GM21447 (cell line): ENCODE measurements at regions not wholly inside any gene's neighbourhood (a gene's known extent, or its start where the extent isn't known, plus 50 kb on each side); places are given as distances from the start of the nearest gene placed in this dataset.
"Not testable (repeated sequence)": the region's sequence is repeated elsewhere in the genome, so short reads cannot be mapped to it uniquely, and the experiment has no call there.

Source experiments
- ATAC-seq: cut with Tn5 transposase; IDR thresholded peaks from one replicate; pipeline ENCODE4 v1.9.1; 2021; ENCODE audit not compliant: unreplicated experiment

DNA sequence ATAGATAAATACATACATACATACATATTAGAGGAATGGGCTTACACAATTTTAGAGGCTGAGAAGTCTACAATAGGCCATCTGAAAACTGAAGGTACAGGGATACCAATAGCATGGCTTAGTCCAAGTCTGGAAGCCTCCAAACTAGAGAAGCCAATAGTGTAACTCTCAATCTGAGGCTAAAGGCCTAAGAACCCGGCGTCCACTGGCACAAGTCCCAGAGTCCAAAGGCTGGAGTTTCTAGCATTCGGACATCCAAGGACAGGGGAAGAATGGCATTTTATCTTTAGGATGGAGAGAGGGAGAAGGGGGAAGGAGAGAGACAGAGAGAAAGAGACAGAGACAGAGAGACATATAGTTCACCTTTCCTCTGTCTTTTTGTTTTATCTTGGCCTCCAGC is 63.7 kb upstream of the SYT4 start:
- no peak for ATAC-seq

DNA sequence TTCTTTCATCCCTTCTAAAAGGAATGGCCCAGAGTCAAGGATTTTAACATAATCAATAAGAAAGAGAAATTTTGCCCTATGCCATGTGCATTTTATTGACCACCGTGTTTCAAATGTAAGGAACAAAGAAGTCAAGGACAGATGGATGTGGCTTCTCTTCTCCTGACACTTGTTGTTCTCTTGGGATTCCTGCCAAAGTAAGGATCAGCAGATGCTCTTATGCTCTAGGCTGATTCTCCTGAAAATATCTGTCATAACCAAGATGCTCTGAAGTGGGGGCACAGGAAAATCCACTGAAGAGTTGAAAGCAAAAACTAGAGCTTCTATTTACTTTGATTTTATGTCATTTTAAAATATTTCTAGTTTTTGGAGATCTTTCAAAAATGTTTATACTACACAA is 72.9 kb upstream of the SYT4 start:
- no peak for ATAC-seq

DNA sequence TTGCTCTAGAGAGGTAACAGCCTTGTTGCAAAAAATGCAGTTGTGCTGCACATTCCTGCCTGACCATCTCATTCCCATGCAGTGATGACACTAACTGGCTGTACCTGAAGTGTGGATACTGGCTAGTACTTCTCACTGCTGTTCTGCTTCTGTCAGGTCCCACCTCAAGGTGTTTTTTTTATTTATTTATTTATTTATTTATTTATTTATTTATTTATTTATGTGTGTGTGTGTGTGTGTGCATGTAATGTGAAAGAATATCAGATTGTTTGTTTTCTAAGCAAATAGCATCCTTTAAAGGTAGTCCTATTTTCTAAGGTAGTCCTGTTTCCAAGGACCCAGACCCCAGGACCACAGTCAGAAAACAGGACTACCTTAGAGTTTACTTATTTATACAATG is 87.2 kb upstream of the SYT4 start:
- ATAC-seq, result no peak

DNA sequence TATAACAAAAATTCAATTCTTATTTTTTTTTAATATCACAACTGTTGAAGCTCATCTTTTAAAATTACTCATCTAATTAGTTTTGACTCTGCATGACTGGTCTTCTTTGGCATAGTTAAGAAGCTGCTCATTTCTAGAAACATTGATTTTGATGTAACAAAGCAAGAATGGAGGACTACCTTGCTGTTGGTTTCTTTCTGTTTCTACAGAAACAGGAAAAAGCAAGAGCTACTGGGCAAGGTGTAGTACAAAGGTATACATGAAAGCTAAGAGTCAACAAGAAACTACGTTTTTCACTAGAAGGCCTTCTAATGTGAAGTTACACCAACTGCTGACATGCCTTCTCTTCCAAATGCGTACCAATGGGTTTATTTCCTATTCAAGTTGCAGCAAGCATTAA is 90.6 kb upstream of the SYT4 start:
- ATAC-seq, result no peak

DNA sequence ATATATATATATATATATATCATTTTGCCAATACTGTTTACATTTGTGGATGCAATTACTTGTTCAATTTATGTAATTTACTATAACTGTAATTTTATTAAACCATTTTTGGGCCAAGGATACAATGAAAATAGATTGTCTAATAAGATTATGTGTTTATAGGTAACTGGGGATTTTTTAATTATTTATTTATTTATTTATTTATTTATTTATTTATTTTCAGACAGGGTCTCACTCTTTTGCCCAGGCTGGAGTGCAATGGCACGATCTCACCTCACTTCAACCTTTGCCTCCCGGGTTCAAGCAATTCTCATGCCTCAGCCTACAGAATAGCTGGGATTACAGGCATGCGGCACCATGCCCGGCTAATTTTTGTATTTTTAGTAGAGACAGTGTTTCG is 92.0 kb upstream of the SYT4 start:
- not testable (repeated sequence) for ATAC-seq

DNA sequence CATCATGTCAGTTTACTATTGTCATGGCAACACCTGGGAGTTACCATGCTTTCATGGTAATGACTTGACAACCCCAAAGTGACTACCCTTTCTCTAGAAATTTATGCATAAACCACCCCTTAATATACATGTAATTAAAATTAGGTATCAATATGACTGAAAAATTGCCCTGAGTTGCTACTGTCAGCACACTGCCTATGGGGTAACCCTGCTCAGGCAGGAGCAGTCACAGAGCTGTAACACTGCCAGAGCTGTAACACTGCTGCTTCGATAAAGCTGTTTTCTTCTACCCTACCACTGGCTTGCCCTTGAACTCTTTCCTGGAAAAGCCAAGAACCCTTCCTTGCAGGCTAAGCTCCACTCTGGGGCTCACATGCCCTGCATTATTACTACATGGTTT is 95.5 kb upstream of the SYT4 start:
- no peak for ATAC-seq

DNA sequence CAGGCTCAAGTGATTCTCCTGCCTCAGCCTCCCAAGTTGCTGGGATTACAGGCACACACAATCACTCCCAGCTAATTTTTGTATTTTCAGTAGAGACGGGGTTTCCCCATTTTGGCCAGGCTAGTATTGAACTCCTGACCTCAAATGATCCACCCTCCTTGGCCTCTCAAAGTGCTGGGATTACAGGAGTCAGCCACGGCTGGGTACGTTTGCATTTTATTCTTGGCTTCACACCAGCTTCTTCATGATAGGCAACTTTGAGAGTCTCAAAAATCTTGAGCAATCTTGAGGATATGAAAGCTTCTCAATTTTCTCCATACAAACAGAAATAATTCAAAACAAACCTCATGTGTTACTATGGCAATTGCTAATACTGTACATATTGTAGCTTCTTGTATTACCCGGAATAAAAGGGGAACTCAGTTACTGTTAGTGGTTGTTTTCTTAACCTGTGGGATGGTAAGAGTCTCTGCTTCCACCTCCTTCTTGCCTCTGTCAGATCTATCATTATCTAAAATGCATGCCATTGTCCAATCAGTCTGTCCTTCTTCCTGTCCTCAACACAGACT is 102.9 kb upstream of the SYT4 start:
- ATAC-seq, result no peak

DNA sequence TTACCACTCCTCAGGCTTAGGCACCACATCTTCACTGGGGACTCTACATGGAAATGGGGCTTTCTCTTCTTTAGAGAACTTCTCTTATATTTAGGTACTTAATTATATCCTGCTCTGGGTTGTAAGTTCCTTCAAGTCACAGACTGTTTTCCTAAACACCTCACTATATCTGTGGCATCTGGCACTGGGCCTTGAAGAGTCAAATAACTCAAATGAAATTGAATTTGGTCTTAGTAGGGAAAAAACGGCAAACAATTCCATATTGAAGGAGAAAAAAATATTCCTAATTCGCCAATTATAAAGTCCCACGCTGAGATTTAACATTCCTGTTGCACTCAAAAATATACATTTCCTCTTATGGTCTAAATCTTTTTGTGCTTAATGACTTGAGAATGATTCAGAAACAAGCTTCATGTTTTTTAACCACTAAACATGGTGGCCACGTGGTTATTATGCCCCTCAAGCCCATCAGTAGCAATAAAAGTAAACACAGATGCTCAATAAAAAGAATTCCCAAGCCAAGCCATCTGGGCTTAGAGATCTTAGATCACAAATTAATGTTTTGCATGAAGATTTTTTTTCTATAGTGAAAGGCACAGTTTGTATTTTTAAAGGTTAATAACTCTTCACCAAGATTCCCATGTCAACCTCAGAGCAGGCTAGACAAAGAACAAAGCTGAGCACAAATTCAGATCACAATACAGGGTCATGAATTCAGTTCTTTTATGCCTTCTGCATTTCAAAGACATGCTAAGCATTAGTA is 105.5 kb upstream of the SYT4 start:
- no peak for ATAC-seq

DNA sequence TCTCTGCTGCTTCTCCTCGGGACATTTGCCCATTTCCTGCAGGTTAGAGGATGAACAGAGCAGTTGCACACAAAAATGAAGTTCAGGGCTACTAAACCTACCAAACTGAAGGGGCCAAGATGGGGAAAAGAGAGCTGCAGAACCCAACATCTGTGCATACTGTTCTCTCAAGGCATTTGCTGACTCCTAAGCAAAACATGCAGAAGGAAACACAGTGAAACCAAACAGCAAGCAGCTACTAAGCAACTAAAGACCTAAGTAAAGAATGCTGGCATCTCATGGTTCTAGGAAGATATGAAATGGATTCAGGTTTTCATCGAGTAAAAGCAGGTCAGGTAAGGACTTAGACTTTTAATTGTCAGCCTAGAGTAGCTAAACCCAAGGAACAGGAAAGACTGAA is 111.9 kb upstream of the SYT4 start:
- ATAC-seq, result no peak

DNA sequence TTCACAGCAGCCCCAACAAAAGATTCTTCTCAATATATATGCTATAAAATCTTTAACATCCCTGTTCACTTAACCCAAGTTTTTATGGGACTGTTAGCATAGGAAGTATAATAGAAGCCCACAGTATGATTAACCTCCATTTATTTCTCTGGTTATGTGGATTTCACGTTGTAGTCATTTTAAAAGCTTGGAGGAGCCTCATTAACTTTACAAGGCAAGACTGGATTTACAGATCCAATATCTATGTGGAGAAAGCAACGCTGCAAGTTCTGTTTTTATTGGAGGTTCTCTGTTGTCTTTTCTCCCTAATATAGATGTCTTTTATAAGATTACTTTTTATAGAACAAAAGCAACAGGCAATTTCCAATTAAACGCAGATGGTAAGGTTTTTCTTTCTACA is 114.9 kb upstream of the SYT4 start:
- ATAC-seq, result no peak

DNA sequence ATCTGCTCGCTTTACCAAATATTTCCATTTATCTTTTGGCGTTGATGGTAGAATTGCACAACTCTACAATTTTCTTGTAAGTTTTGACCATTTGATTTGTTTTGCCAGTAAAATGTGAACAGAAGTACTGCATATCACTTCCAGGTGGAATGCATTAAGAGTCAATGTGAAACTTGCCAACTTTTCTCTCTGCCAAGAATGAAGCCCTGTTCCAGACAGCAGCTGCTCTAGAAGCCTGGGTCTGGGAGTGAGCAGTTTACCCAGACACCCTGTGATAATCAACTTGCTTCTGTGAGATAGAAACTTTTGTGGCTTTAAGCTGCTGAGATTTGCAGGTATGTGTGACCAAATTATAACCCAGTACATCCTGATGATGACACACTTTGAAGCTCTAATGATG is 115.9 kb upstream of the SYT4 start:
- no peak for ATAC-seq

DNA sequence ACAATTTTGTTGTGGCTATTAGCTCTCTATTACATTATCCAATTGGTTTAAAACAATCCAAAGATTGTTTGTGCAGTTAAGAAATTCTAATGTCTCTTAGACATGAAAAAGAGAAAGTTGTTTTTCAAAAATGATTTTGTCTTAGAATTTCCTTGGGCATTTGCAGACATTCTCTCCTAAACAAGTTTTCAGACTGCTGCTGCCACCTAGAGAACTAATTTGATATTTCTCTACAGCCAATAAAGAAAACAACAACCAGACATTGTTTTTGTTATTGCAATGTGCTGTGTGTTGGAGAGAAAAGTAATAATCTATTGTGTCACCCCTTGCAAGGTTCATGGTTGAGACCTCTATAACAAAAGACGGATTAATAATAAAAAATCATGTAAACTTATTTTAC is 119.0 kb upstream of the SYT4 start:
- no peak for ATAC-seq

DNA sequence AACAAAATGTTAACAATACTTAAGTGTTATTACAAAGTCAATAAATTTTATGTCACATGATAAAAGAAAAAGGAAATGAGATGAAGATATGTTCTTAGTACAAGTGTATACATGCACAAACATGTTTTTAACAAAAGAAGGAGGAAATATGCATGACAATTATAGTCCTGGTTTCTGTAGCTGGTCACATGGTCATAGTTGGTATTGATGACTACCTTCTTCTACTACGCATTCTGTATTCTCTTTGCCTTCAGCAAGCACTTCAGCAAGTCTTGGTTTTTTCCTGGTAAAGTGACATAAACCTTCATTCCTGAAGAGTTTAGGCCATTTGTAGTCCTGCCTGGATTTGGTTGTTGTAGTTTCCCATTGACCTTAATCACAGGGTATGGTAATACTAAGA is 121.3 kb upstream of the SYT4 start:
- no peak for ATAC-seq

DNA sequence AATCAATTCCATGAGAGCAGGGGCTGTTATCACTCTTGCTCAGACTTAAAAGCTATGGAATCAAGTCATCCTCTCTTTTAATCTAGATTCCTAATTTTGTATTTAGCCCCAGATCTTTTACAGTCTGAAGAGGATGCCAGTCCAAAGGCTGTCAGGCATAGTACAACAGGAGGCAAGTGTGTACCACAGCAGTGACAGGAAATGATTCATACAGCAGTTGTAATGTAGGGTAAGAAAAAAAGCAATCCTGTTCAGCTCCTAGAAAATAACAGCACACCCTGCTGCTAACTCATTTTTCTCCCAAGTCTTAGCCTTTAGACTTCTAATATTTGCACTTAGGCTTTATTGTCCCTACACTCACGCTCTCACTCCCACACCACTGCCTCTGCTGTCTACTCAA is 127.8 kb upstream of the SYT4 start:
- no peak for ATAC-seq

DNA sequence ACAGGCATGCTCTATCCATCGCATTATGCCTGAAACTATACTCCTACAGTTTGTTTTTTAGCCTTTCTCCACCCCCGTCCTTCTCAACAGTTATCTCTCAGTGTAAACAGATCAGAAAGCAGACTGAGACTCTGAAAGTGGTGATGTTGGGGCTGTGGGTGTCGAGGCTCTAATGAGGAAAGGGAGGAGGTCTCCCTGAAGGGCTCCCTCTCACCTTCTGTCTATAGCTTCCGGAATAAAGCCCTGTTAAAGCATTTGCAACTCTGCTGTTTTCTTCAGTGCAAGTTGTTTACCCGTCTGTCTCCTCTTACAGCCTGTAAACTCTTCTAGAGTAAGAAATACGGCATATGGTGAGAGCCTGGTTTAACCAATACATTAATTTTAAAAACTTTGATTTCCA is 136.7 kb upstream of the SYT4 start:
- no peak for ATAC-seq

DNA sequence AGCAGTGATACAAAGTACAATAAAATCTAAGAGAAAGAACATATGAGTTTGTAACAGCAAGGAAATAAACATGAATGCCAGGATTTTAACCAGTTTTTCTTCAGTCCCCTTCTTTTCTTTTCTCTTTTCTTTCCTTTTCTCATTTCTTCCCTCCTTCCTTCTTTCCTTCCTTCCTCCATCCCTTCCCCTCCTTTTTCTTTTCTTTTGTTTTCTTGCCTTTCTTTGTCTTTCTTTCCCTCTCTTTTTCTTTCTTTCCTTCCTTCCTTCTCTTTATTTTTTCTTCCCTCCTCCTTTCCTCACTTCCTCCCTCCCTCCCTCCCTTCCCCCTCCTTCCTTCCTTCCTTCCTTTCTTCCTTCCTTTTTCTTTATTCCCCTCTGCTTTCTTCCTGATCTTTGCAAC is 142.8 kb upstream of the SYT4 start:
- no peak for ATAC-seq

DNA sequence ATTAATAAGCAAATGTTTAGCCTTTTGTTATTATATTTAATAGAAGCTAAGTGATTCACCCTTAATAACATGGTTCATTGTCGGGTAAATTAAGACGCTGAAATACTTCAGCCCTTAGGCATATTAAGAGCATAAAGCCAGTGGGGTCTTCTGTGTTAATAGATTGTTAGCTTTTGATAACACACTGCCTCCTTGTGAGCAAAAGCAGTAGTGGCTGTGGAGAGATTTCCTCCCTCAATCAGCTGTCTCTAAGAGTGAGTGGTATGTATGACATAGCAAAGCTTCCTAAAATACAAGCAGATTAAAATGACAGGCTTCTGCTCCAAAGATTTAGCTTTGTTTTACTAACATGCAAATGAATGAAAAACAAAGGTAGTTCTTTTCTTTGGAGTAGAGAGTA is 143.7 kb upstream of the SYT4 start:
- no peak for ATAC-seq

DNA sequence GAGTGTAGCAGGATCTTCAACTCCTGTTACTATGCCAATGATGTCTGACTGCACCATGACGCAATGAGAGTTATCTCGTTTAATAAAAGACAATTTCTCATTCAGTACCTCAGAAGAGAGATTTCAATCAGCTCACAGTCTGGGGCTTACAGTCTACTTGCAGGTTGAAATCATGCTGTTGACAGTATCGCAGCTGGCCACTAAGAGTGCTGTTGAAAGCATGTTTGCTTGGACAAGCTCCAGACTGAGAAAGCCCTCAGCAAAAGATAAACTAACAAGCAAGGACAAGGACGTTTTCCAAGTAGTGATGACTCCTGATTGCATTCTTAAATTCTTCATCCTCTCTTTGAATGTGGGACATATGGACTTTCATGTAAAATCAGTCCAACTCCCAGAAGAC is 145.2 kb upstream of the SYT4 start:
- ATAC-seq, result no peak

DNA sequence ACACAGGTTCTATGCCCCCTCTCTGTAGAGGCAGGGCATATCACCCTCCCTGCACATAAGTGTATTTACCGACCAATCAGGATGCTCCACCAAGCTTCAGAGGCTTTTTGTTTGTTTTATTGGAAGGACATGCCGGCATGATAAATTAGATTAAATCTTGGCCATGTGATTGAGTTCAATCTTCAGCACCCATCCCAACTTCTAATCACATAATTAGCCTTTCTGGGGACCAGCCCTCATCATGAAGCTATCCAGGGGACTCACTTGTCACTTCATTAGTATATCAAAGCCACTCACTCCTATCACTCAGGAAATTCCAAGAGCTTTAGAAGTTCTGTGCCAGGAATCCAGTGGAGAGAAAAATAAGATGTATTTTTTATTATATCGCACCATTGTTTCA is 158.6 kb upstream of the SYT4 start:
- no peak for ATAC-seq

DNA sequence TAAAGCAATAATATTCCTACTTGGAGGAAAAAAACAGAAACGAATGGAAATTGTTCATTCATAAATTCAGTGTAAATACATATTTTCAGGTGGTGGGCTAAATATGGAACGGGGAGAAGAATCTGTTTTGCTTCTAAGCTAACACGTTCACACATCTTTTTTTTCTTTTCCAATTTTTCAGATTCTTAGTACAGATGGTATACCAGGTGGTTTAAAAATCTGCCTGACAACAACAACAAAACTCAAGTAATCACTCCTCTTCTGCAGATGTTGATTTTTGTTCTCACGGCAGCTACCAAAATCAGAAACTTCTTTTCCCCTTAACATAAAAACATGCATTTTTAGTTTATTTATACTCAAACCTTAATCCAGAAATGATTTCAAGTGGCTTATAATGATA is 164.8 kb upstream of the SYT4 start:
- no peak for ATAC-seq

DNA sequence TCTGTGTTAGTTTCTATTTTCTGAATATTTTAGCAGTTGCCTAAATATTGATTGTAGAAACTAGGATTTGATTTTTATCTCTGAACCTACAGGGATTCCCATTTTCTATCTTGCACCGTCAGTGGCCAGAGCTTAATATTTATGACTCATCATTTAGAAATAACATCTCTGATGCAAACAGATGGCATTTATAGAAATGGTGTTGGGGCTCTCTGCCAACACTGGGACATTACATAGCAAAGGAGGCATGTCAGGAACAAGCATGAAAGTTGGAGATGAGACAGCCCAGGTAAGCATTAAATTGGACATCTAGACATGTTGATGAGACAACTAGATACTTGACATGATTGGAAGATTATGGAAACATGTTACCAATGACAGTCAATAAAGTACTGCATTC is 165.3 kb upstream of the SYT4 start:
- no peak for ATAC-seq

DNA sequence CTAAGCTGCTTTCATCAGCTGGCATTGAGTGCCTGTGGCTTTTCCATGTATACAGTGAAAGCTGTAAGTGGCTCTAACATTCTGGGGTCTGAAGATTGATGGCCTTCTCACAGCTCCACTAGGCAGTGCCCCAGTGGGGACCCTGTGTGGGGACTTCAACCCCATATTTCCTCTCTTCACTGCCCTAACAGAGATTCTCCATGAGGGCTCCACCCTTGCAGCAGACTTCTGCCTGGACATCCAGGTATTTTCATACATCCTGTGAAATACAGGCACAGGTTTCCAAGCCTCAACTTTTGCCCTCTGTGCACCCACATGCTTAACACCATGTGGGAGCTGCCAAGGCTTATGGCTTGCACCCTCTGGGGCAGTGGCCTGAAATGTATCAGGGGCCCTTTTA is 188.2 kb upstream of the SYT4 start:
- no peak for ATAC-seq

DNA sequence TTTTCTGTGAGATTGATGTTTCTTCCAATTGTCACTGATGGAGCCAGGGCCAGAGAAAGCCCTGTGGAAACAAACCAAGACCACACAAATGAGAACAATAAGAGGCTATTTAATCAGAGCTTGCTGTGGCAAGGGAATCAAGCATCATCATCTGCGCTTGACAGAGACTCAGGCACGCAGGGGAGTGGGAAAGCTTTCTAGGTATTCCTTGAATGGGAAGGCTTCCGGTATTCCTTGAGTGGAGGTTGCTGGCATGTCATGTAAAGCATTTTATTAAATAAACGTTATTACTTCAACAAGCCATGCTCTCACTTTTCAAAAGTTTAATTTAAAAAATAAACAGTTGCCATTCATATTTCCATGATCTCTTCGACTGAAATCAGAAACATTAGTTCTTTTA is 194.6 kb upstream of the SYT4 start:
- ATAC-seq, result no peak
